GM21526 (cell line): ENCODE measurements at regions not wholly inside any gene's neighbourhood (a gene's known extent, or its start where the extent isn't known, plus 50 kb on each side); places are given as distances from the start of the nearest gene placed in this dataset.
A peak's percentile ranks its signal among the peaks of the same experiment; 100 is the strongest.

Experiments
- ATAC-seq: cut with Tn5 transposase; IDR thresholded peaks from one replicate; pipeline ENCODE4 v1.9.1; 2021; ENCODE audit warnings: moderate library complexity; ENCODE audit not compliant: unreplicated experiment, low FRiP score

DNA sequence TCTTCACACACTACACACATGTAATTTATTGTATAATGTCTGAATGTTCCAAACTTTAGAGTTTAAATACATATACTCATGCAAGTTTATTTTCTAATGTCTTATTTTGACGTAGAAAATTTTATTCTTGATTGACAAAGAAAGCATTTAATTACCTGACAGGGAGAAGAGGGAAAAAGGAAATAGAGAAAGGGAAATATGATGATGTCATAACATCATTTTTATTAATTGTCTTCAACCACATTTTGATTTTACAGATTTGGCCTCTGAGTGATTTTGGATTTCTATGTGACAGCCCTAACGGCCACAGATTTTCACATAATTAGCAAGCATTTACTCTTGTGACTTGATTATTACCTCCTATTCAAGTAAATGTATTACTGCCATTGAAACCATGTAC is 106.1 kb upstream of the FSTL4 start:
- no peak for ATAC-seq

DNA sequence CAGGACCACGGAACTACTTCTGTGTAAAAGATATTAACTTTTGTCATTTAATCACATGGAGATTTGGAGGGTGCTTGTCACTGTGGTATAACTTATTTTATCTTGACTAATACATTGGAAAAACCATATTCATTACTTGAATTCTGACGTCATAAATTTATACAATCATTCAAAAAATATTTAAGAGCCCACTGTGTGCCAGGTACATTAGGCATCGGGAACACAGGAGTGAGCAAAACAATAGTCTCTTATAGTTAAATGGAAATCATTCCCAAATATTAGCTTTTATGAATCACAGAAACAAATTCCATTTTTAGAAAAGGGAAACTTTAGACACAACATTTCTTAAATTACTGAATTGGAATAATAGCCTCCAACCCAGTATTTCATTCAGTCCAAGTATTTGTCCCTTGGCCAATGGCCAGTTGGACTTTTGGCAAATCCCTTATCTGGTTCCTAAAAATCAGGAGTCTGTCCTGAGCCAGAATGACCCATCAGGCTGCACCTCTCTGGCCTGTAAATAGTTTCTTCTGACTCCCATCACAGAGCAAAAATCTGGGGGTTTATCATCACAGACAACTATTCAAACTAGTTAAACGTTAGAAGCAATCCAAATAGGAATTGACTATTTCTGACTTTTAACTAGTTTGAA is 104.3 kb upstream of the FSTL4 start:
- ATAC-seq, result no peak

DNA sequence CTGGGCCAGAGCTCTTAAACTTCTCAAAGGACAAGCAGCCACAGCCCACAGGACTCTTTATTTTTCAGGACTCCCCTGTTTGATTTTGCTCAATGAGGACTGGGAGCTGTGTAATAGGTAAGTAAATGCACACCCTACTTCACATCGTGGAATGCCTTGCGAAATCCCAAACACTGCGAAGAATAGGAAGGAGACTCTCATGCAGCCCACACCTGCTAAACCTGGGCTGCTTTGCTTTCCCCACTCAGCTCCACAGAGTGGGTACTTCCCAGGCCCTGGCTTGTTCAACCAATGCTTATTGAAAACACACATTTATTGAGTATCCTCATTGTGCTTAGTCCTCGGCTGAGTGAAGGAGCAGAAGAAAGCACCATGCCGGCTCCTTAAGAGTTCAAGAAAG is 103.3 kb upstream of the FSTL4 start:
- no peak for ATAC-seq

DNA sequence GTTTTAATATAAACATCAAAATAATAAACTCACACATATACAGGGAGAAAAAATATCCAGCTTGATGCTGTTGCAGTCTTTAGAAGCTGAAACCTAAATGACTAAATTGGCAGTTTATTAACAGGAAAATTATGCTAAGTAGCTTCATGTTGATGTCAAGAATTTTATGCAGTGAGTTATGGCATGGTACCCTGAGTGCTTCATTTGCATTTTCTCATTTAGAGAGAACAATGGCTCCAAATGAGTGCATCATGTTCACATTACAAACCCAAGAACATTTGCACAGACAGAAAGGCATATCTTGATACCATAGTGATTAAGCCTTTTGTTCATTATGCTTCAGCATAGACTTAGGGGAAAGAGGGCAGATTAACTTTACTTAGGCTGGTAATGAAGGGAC is 102.9 kb upstream of the FSTL4 start:
- no peak for ATAC-seq

DNA sequence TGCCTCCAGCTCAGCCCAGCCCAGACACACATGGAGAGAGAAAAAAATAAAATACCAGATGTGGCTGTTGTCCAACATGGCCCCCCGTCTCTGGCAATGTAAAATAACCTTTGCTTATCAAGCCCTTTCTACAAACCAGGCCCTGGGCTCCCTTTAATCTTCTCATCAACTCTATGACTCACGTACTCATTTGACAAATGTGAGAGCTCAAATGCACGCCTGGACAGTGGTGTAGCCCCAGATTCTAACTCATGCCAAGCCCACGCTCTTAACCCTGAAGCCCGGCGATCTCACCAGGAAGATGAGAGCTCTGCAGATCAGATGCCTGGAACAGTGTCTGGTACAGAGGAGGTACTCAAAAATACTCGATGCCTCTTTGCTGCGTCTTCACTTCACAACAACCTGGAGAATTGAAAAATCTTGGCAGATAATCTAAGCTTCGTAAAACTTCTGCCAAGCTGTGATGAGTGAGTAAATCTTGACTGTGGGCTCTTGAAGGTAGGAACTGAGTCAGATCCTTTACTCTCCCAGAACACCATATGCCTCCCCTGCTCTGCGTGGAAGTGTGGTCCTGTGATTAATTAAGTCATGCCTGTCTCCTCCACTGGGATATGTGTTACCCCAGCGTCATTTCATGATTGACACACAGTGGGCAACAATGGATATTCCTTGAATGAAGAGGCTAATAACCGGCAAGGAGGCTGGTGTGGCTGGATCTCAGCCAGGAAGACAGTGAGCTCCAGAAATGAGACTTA is 102.0 kb upstream of the FSTL4 start:
- ATAC-seq, result no peak

DNA sequence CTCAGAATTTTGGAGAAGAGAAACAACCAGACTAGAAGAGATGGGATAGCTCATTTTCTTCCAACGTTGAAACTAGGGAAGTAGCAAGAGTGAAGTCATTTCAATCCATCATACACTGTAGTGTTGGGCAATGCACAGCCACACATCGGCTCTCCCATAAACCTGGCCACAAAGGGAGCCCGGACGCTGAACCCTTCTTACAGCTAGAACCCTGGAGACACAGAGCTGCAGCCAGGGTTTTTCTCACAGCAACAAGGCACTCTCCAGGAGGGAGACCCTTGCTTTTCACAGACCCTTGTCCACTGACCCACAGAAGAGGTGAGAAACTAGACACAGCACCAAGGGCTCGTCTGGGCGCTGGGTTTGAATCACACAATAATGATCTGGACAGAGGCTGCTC is 101.4 kb upstream of the FSTL4 start:
- ATAC-seq, result no peak

DNA sequence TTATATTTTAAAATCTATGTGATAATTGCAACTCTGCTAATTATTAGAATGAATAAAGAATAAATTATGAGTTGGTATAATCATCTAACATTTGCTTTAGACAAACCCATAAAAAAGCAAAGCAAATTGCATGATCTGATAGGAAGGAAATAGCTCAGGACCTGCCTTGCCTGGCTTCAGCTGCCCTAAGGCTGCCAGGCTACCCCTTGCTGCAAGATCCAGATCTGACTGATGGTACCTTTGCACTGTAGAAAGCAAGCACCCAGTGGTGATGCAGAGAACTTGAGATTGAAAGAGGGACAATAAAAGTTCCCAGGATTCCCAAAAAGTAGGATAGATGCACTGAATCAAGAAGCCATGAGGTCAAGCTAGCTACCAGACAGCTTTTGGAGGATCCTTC is 100.9 kb upstream of the FSTL4 start:
- no peak for ATAC-seq

DNA sequence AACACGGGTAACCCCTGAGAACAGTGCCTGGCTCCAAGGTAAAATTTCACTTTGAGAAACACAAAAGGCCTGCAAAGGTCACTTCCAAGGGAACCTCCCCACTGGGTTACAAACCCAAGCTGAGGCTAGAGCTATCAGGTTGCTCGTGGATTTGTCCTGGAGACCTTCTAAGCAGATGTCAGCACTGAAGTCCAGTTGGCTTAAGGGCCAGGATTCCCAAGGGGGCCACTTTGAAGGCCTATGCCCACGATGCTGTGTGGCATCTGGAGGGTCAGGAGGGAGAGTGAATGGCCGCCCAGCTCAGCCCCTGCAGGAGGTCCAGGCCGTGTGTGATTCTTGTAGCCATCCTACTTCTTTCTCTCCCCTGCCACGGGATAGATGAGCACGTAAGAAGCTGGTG is 100.2 kb upstream of the FSTL4 start:
- ATAC-seq, result no peak

DNA sequence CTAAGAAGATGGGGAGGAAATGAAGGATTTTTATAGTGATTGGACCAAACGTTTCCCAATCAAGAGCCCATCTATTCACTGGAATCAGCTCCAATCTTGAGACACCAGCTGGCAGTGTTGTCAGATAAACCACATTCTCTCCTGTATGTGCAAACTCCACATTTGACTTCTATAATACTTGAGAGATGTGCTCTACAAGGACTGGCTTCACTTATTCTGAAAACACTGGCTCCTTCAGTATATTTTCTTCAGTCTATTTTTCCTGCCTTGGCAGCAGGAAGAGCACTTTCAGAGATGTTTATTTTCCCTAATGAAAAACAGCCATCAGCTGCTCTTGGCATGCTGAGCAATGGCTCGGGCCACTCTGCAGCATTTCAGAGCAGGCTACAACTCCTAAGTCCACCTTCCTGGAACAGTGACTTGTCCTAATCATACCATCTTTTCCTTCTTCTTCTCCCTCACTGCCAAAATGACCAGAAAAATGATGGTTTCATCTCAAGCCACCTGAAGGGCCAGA is 96.9 kb upstream of the FSTL4 start:
- ATAC-seq, result no peak

DNA sequence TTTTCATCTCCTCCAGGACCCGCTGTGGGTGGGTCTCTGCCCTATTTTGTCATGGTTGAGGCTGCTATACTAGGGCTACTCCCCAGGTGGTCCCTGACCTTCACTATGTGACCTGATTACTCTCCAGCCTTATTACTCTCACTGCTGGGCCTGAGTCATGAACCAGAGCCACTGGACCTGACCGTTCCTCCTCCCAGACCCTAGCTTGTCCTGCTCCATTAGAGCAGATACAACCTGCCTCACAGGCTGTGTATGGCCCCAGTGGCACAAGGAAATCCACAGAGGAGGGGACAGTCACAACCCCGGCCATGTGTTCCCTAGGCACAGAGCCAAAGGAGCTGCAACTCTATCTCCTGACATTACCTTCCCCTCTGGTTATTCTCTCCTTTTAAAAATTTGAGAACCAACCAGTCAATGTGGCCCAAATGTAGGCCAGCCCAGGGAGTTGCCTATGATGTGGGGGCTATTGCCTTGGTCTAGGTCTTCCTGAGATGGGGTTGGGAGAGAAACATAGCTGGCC is 96.0 kb upstream of the FSTL4 start:
- ATAC-seq, result no peak

DNA sequence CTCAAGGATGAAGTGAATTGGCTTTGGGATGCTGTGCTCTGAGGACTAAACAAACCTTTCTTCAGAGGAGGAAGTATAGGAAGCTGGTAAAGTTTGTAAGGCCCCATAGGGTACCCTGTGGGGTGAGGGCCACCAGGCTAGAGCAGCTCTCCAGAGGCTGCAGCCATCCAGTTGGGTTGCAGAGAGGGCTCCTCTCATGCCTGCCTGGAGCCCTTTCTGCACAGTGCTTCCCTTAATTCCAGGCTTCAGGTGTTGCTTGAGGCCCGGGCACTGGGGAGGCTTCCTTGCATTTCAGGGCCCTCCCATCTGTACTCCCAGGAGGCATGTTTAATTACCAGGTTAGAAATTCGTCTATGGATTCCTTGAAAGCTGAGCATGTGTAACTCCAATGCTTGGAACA is 95.3 kb upstream of the FSTL4 start:
- no peak for ATAC-seq

DNA sequence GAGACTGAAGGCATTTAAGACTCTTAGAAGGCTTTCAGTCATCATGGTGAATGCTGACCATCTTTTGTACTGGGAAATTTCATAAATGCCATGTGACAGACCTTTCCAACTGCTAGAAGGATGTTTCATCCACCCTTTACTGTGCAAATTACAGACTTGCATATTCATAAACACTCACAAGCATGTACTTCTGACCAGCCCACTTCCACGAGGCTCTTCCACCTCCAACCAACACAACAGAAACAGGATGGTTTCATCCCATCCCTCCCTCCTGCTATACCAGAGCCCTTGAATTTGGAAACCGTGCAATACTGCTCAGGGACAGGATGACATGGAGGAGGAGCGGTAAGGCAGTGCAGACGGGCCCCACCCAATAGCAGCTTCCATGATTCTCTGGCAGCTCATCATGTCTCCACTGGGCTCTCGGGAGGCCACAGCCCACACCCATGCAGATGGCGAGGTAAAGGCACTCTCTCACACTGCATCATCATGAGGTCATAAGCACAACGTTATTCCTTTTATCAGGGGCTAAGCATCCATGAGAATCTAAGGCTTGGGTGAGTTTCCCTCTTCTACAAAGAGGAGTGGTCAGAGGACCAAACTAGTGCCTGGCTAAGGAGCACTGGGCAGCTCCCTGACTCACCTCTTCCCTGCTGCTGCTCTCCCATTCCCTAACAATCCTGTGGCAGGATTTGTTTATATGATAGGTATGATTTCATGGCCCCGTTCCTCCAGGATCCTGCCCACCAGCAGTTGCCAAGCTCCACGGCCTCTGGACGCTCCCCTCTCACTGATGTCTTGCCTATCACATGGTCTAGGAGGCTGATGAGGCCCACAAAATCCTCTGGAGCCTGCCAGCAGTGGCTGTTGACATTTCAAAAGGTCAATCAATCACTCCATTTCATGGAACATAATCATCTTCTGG is 94.4 kb upstream of the FSTL4 start:
- ATAC-seq, result no peak

DNA sequence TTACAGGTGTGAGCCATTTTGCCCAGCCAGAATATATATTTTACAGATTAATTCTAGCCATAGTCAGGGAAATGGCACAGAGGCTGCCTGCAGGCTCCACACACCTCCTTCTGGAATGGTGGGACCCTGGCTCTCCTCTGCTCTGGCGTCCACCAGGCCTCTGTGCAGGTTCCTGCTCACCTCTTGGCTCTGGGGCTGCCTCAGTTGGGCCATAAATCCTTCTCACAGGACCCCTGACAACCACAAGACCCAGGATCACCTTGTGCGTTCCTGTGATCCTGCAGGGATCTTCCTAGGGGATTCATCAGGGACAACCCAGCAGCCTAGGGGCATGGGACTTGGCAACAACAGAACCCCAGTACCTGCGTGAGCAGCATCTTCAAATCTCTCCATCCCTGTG is 93.0 kb upstream of the FSTL4 start:
- no peak for ATAC-seq

DNA sequence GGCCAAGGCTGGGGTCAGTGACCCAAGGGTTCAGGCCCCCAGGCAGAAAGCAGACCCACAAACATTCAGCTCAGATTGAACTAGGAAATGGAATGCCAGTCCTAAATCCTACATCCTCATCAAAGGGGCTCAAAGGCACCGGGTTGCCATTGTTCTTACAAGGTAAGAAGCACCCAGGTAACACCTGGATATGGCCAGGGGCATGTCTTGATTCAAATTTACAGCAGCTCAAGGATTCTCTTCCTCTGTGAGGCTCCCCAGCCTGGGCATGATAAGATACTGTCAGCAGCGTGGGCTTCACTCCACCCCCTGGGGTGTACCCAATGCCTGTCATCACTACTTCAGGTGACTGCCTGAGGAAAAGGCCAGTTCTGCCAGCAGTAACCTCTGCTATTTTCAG is 92.1 kb upstream of the FSTL4 start:
- no peak for ATAC-seq

DNA sequence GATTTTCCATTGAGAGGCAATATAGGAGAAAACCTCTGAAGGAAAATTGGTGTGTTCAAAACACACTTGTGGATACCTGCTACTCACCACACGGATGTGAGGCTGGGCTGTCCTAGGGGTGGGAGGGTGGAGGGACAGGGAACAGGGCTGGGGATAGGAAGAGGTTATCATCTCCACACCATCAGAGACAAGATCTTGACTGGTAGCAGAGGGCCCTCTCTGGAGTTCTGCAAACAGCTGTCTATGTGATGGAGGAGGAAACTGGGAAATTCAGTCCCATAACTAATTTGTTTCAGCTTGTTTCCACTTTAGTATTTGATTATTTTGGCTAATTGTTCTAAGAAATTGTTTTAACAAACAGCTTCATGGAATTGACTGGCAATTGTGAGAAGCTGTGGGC is 91.6 kb upstream of the FSTL4 start:
- no peak for ATAC-seq

DNA sequence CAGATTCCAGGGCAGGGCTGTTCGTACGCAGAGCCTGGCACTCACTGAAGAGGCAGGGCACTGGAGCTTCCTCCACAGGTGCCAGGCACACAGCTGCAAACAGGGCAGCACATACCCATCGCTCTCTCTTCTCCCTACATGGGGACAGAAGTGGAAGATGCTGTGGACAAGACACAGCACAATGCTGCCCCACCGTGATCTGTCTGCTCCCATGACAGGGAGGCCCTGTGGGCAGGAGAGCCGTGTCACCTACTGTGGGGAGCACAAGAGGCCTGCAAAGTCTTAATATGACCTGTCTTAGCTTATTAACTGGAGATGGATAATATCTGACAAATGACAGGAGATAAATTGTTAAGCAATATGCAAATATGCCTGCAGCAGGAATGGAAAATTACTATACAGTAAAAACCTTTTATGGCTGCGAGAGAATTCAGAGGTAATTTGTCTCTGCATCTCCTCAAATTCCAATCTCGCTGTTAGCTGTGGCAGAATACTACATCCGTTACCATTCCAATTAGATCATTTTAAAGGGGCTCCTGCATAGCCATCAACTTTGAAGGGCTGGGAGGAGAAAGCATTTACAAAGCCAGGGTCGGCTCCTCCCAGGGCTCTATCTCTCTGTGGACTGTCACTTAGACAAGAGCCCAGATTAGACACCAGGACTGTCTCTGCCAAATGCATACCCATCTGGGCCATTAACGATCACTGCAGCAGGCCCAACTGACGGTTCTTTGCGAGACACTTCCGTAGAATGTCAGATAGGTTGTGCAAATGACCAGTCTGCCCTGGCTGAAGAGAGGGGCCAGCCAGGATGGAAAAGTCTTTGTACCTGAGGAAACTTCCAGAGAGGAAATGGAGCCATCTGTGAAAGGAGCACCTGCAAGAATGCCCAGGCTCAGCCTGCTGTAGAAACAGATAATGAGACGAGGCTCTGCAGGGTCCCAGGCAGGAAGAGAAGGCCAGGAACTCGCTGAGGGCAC is 90.7 kb upstream of the FSTL4 start:
- no peak for ATAC-seq

DNA sequence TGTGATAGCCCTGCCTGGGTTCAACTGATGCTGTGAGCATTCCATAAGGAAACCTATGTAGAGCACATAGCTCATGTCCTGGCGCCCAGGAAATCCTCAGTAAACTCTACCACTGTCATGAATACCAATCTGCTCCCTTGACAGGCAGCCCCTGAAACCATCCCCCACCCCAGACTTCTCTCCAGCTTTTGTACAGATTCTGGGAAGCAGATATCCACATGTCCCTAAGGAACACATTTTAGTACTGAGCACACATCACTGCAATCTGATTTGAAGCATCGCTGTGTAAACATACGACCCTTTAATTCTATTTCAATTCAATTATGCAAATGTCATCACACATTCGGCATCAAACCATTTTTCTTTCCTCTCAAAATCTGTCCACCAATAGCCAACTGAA is 89.5 kb upstream of the FSTL4 start:
- no peak for ATAC-seq

DNA sequence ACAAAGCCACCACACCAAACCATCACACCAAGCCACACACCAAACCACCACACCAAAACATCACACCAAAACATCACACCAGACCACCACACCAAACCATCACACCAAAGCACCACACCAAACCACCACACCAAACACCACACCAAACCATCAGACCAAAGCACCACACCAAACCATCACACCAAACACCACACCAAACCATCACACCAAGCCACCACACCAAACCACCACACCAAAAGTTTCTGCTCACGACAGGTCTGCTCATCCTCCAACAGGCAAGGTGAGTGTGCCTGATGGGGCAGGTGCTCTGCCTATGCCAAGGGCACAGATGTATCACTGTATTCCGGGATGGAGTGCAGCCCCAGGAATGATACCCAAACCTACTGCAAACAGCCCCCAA is 87.9 kb upstream of the FSTL4 start:
- ATAC-seq, result no peak

DNA sequence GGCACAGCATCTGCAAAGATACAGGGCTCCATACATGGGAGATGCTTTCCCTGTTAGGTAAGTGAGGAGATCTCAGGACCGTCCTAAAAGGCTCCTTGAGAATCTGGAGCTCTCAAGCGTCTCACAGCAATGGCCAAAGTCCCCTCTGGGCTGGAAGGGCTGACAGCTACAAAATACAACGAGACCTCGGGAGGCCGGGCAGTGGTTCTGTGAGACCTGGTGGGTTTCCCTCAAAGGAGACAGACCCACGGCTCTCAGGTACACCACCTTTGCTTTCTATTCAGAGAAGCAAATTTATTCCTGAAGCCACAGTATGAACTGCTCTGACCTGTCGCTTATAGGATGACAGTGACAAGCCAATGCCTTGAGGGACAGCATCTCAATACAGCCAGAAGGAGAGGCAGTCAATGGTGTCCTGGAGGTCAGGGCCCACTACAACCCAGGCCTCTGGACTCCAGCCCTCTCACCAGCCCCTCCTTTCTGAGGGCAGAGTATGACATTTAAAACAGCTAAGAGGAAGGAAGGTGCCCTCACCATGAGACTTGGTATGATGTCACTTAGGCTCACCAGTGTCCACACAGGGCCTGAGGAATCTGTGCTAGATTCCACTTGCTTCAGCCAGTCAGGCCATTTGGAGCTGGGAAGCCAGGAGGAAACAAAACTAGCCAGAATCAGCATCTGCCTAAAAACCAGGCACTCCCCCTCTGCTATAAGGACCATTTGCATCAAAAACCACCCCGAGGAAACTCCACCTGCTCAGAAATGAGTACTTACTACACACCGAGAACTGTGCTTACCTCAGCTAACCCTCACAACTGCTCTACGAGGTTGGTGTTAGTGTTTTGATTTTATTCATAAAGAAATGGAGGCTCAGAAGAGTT is 86.5 kb upstream of the FSTL4 start:
- ATAC-seq, result peak; percentile 60
